AG04450 (cell line): ENCODE measurements at regions not wholly inside any gene's neighbourhood (a gene's known extent, or its start where the extent isn't known, plus 50 kb on each side); places are given as distances from the start of the nearest gene placed in this dataset.

Experiments used
- CTCF ChIA-PET: fragments of 300-600, 350-600 bp; formaldehyde crosslinking; extraction: SDS; loops from one replicate; lab custom pipeline; 2022; ENCODE audit warnings: antibody characterized with exemption, inconsistent platforms; lab: Charles Lee
- POLR2A ChIA-PET: fragments of 350-600 bp; formaldehyde crosslinking; extraction: SDS; loops from one replicate; lab custom pipeline; 2021; ENCODE audit warnings: antibody characterized with exemption, inconsistent platforms; lab: Yijun Ruan, JAX
- DNase-seq: peaks from one replicate; pipeline ENCODE4 v3.0.0-alpha.2; 2011; ENCODE audit warnings: low read depth, low spot score
- H3K27ac ChIP-seq: one replicate; pipeline ENCODE4 v1.5.1; 2012; ENCODE audit warnings: low read depth, low read length, control low read depth
- H3K27me3 ChIP-seq: one replicate; pipeline ENCODE4 v1.6.0; 2012; ENCODE audit warnings: low read length; ENCODE audit not compliant: control insufficient read depth, insufficient read depth
- H3K4me3 ChIP-seq: 2 replicates; pipeline ENCODE4 v1.5.1; 2011; ENCODE audit warnings: mild to moderate bottlenecking, low read depth, low read length, control low read depth
- H3K9me3 ChIP-seq: 2 replicates; pipeline ENCODE4 v1.5.1; 2012; ENCODE audit warnings: low read length; ENCODE audit not compliant: control insufficient read depth, insufficient read depth
- TF ChIP-seq, protein P1 (sequence below): IDR thresholded peaks from 2 replicates; pipeline ENCODE4 v1.5.1; 2011; ENCODE audit warnings: low read depth, low read length, control low read depth, inconsistent platforms

DNA sequence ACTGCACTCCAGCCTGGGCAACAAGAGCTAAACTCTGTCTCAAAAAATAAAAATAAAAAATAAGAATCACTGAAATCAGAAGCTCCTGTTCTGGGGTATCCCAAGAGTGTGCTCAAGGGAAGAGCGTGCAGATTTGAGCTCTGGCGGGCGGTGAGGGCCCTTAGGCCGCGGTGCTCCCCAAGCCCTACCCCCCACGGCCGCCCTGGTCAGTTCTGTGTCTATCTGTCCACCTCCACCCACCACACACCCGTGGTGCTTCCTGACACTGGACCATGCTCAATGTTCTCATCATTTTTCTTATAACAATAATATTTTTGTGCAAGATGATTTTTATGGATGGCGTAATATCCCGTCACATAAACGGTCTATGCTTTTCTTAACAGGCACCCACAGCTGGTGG, 71.1 kb downstream of the RTL6 start:
- Histone ChIP-seq H3K27me3 (peaks cover 9% of the 10 kb centered on the region), H3K27ac (no peak overlapping the region), H3K9me3 (no peaks in the 10 kb centered on the region; the same call in 1 of the 2 replicates), H3K4me3 (no peak overlapping the region)
- POLR2A ChIA-PET = interaction anchor here (0.6 to 0.7 kb wide), 2 partner anchors 97 to 234 kb away, joined by 5 to 7 read pairs; no protein-coding TSS in a partner anchor
- CTCF ChIA-PET = no interaction called here
- TF ChIP-seq, protein P1, sequence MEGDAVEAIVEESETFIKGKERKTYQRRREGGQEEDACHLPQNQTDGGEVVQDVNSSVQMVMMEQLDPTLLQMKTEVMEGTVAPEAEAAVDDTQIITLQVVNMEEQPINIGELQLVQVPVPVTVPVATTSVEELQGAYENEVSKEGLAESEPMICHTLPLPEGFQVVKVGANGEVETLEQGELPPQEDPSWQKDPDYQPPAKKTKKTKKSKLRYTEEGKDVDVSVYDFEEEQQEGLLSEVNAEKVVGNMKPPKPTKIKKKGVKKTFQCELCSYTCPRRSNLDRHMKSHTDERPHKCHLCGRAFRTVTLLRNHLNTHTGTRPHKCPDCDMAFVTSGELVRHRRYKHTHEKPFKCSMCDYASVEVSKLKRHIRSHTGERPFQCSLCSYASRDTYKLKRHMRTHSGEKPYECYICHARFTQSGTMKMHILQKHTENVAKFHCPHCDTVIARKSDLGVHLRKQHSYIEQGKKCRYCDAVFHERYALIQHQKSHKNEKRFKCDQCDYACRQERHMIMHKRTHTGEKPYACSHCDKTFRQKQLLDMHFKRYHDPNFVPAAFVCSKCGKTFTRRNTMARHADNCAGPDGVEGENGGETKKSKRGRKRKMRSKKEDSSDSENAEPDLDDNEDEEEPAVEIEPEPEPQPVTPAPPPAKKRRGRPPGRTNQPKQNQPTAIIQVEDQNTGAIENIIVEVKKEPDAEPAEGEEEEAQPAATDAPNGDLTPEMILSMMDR = no peak
- DNase-seq = no peak

DNA sequence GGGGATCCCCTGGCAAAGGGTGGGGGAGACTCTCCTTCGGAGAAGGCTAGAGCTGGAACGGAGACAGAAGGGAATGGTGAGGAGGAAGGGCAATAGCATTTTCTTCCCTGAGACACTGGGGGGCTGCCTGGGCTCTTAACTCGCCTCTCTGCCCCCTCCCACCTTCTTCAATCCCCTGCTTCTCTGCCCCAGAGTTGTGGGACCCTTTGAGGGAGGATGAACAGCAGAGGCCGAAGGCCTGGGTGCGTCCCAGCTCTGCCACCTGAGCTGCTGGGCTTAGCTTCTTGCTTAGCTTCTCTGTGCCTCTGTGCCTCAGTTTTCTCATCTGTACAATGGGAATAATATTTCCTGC, 72.4 kb downstream of the RTL6 start:
- no peak overlapping the region for H3K4me3 ChIP-seq
- H3K9me3 ChIP-seq = no peaks in the 10 kb centered on the region; the same call in 1 of the 2 replicates
- CTCF ChIA-PET = interaction anchor here (0.7 to 1.3 kb wide), 2 partner anchors 25 to 392 kb away, joined by 3 to 4 read pairs; no protein-coding TSS in a partner anchor
- DNase-seq = no peak
- TF ChIP-seq, protein P1 = no peak
- H3K27ac ChIP-seq = no peak overlapping the region
- H3K27me3 ChIP-seq = peaks cover 9% of the 10 kb centered on the region
- POLR2A ChIA-PET = no interaction called here

DNA sequence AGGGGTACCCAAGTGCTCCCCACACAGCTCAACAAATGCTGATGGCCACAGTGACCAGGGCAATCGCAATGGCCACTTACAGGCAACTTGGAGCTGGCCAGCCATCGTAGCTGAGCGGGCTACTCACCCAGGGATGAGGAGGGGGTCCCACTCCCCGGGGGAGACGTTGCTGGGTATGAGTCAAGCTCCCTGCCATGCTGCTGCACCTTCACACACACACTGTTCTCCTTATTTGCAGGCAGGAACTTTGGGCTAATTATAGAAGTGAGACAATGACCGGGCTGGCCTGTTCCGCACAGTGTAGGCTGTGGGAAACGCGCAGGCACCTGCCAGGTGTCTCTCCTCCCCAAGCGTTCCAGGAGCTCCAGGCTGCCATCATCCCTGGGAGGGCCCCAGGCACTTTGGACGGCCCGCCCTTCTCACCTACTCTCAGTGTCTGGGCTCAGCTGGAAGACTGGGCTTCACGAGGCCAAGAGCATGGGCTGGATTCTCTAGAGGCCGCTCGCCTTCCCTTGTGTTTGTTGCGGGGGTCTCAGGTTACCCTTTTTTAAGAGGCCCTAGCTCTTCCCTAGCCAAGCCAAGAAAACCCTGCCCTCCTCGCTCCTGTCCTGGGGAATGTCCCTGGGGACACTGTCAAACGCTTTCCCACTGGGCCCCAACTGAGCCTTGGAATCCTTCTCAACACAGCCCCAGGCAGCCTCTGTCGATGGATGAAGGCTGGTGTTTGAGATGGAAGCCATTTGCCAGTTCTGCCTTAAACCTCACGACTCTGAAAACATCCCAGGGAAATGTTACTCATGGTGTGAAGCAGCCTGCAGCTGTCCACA, 73.0 kb downstream of the RTL6 start:
- peak; percentile 20 for DNase-seq
- ChIA-PET CTCF (interaction anchor here (0.7 to 1.3 kb wide), 2 partner anchors 24 to 391 kb away, joined by 3 to 4 read pairs; no protein-coding TSS in a partner anchor), POLR2A (no interaction called here)
- TF ChIP-seq, protein P1 = no peak
- no peak overlapping the region for H3K27ac ChIP-seq
- peaks cover 7% of the 10 kb centered on the region for H3K27me3 ChIP-seq
- H3K9me3 ChIP-seq = no peaks in the 10 kb centered on the region; the same call in 1 of the 2 replicates
- no peak overlapping the region for H3K4me3 ChIP-seq

DNA sequence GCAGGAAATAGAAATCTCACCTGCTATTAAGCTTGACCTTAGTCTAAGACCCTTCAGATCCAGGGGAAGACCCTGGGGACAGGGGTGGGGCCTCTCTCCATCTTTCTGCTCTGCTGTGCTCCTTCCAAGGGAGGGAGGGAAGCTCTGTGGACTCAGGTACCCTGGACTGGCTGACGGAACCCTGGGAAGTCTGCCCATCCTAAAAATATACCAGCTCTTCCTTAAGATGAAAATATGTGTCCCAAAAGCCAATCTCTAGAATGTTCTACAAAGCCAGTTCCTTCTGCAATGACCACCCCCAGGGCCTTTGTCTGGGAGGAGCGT, 73.7 kb downstream of the RTL6 start:
- ChIA-PET POLR2A (no interaction called here), CTCF (no interaction called here)
- no peak for DNase-seq
- H3K27me3 ChIP-seq = peaks cover 7% of the 10 kb centered on the region
- H3K4me3 ChIP-seq = no peak overlapping the region
- H3K9me3 ChIP-seq = no peaks in the 10 kb centered on the region; the same call in 1 of the 2 replicates
- TF ChIP-seq, protein P1 = no peak
- no peak overlapping the region for H3K27ac ChIP-seq
